GM12878 (cell line): ENCODE measurements at regions not wholly inside any gene's neighbourhood (a gene's known extent, or its start where the extent isn't known, plus 50 kb on each side); places are given as distances from the start of the nearest gene placed in this dataset.

Experiments
- ATAC-seq: fragments of 200-7000 bp; cut with Tn5 transposase; 3 replicates; pipeline ENCODE4 v1.9.1; 2020; ENCODE audit warnings: mild to moderate bottlenecking, moderate library complexity
- BruUV-seq: library from RNA; stranded (reverse); fragments of 400-500 nt; replicated peaks from 2 replicates; lab custom pipeline; 2021; lab: Mats Ljungman, UMichigan
- CTCF ChIA-PET: fragments of 300-600 bp; sonication (Branson Sonifier 250); formaldehyde crosslinking; extraction: SDS; loops from one replicate; lab custom pipeline; 2021; ENCODE audit warnings: inconsistent platforms; lab: Yijun Ruan, JAX
- POLR2A ChIA-PET: fragments of 350-600 bp; formaldehyde crosslinking; extraction: SDS; loops from one replicate; lab custom pipeline; 2021; ENCODE audit warnings: inconsistent platforms; lab: Charles Lee
- RAD21 ChIA-PET: fragments of 300-600 bp; sonication (Branson Sonifier 250); formaldehyde crosslinking; loops from one replicate; lab custom pipeline; 2023; ENCODE audit warnings: antibody characterized with exemption; ENCODE audit not compliant: unreplicated experiment; lab: Charles Lee
- SMC1A ChIA-PET: fragments of 300-600 bp; sonication (Branson Sonifier 250); formaldehyde crosslinking; loops from one replicate; lab custom pipeline; 2023; ENCODE audit not compliant: unreplicated experiment, uncharacterized antibody; lab: Charles Lee
- DNase-seq: peaks from one replicate; pipeline ENCODE4 v3.0.0-alpha.2; 2011; ENCODE audit warnings: low read depth, low spot score
- FAIRE-seq: peaks from 3 replicates; lab custom pipeline; 2011; peaks lifted over from hg19 to GRCh38; lab: Jason Lieb, UNC
- H2AFZ ChIP-seq: 2 replicates; pipeline ENCODE4 v1.6.0; 2011; ENCODE audit warnings: low read depth, low read length, control low read depth; ENCODE audit not compliant: control insufficient read depth
- H3K27ac ChIP-seq: 2 replicates; pipeline ENCODE4 v1.5.1; 2011; ENCODE audit warnings: control low read depth; ENCODE audit not compliant: control insufficient read depth, insufficient read depth
- H3K27me3 ChIP-seq, 2 experiments: replicated peaks in 1 of 2; 2 replicates each; pipeline versions ENCODE4 v1.6.0 to v1.6.1; 2011; ENCODE audit warnings: low read length in 1 of 2; ENCODE audit not compliant: control insufficient read depth in 2 of 2, insufficient read depth in 2 of 2
- H3K36me3 ChIP-seq, 2 experiments: 2 replicates each; pipeline ENCODE4 v1.5.1; 2011; ENCODE audit warnings: low read length in 1 of 2; ENCODE audit not compliant: control insufficient read depth in 2 of 2, insufficient read depth in 2 of 2
- H3K4me1 ChIP-seq: 2 replicates; pipeline ENCODE4 v1.6.1; 2011; ENCODE audit warnings: mild to moderate bottlenecking, low read length, moderate library complexity, mixed read lengths; ENCODE audit not compliant: control insufficient read depth, insufficient read depth
- H3K4me2 ChIP-seq: 2 replicates; pipeline ENCODE4 v1.6.0; 2011; ENCODE audit warnings: control low read depth; ENCODE audit not compliant: control insufficient read depth, insufficient read depth
- H3K4me3 ChIP-seq: fragments of 200-600 bp; sonication (generic); 2 replicates; pipeline ENCODE4 v1.5.1; 2016
- H3K79me2 ChIP-seq: 2 replicates; pipeline ENCODE4 v1.6.0; 2011; ENCODE audit warnings: low read length; ENCODE audit not compliant: control insufficient read depth, insufficient read depth
- H3K9ac ChIP-seq: 2 replicates; pipeline ENCODE4 v1.8.0; 2011; ENCODE audit warnings: low read length, control low read depth, mixed read lengths; ENCODE audit not compliant: control insufficient read depth, insufficient read depth
- H3K9me3 ChIP-seq: replicated peaks from 3 replicates; pipeline ENCODE4 v1.5.1; 2011; ENCODE audit warnings: mild to moderate bottlenecking, low read length; ENCODE audit not compliant: control insufficient read depth, insufficient read depth
- H4K20me1 ChIP-seq: 2 replicates; pipeline ENCODE4 v1.6.0; 2011; ENCODE audit not compliant: control insufficient read depth, insufficient read depth
- FOXM1 ChIP-seq: IDR thresholded peaks from 2 replicates; pipeline ENCODE4 v1.6.1; 2012; ENCODE audit warnings: low read depth, mild to moderate bottlenecking, inconsistent platforms, low read length, moderate library complexity
- HDAC6 ChIP-seq: fragments of 200-600 bp; sonication (generic); IDR thresholded peaks from one replicate; pipeline ENCODE4 v1.8.0; 2017; ENCODE audit warnings: antibody characterized with exemption; ENCODE audit not compliant: unreplicated experiment
- KAT2A ChIP-seq: conservative IDR thresholded peaks from 2 replicates; pipeline ENCODE4 v1.6.1; 2011; ENCODE audit warnings: low read depth, low read length; ENCODE audit not compliant: control insufficient read depth
- NR2C1 ChIP-seq: fragments of 450-650 bp; IDR thresholded peaks from 2 replicates; pipeline ENCODE4 v1.6.1; 2017; ENCODE audit warnings: antibody characterized with exemption, mild to moderate bottlenecking, moderate library complexity
- NR2F1 ChIP-seq: fragments of 450-650 bp; conservative IDR thresholded peaks from 2 replicates; pipeline ENCODE4 v1.6.1; 2017; ENCODE audit warnings: mild to moderate bottlenecking
- NRF1 ChIP-seq: conservative IDR thresholded peaks from 2 replicates; pipeline ENCODE4 v1.6.1; 2011; ENCODE audit warnings: mild to moderate bottlenecking, low read depth, low read length, improper control_type of control experiment
- RCOR1 ChIP-seq: conservative IDR thresholded peaks from 2 replicates; pipeline ENCODE4 v1.6.1; 2012; ENCODE audit warnings: low read depth, low read length, improper control_type of control experiment
- SMAD1 ChIP-seq: fragments of 450-650 bp; IDR thresholded peaks from 2 replicates; pipeline ENCODE4 v1.6.1; 2018; ENCODE audit warnings: mild to moderate bottlenecking, low read depth; ENCODE audit not compliant: partially characterized antibody
- SMC3 ChIP-seq: IDR thresholded peaks from 2 replicates; pipeline ENCODE4 v1.6.1; 2011; ENCODE audit warnings: low read length, improper control_type of control experiment, borderline replicate concordance
- WRNIP1 ChIP-seq: IDR thresholded peaks from 2 replicates; pipeline ENCODE4 v1.6.1; 2011; ENCODE audit warnings: low read depth, low read length, improper control_type of control experiment, borderline replicate concordance
- ZNF592 ChIP-seq: fragments of 450-650 bp; IDR thresholded peaks from 2 replicates; pipeline ENCODE4 v1.6.1; 2017; ENCODE audit warnings: mild to moderate bottlenecking, moderate library complexity
- WGBS: methylation state at CpG from one replicate; pipeline ENCODE4 v1.1.6; 2016; ENCODE audit warnings: low lambda C conversion rate; ENCODE audit not compliant: insufficient replicate concordance, insufficient coverage; ENCODE audit errors: missing lambda C conversion rate; 5-methylcytosine and 5-hydroxymethylcytosine counted together
- in situ Hi-C: fragments of 300-500 bp; cut with MboI; formaldehyde crosslinking; loops from 9 replicates; pipeline ENCODE4 v1.14.3; 2018; ENCODE audit warnings: mixed read lengths
- intact Hi-C: fragments of 100-400 bp; cut with micrococcal nuclease; formaldehyde crosslinking; loops from one replicate; pipeline ENCODE4 v1.14.2; 2022; ENCODE audit not compliant: unreplicated experiment
- TF ChIP-seq, protein P1 (sequence below): fragments of 450-650 bp; IDR thresholded peaks from 2 replicates; pipeline ENCODE4 v1.6.1; 2016; ENCODE audit warnings: mild to moderate bottlenecking, moderate library complexity, borderline replicate concordance

DNA sequence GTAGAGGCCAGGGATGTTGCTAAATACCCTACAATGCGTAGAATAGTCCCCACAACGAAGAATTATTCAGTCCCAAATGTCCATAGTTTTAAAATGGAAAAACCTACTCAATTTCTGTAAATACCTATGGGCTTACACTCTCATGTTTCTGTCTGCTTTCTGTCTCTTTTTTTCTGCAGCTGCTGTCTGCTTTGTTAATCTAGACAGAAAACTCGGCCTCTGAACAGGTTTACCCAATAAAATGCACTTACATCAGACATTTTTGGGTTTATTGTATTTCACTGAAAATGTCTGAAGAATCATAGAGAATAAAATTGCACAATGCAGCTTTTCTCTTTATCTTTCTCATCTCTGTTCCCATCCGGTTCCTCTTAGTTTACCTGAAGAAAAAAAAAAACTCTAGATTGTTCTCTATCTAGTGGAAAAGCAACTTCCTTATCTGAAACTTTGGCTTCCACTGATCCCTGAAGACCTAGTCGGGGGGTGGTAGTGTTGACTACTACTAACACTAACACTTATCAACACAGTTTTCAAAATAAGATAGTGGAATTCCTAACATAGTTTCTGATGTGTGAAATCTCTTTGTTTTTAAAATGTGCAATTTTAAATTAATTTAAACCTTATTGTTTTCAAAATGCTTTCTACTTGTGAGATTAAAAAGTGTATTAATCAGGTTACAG lies 76.9 kb upstream of the CCDC190 start:
- FAIRE-seq (no peak), ATAC-seq (no peak)
- Histone ChIP-seq H3K4me1 (no peaks in the 10 kb centered on the region), H3K79me2 (no peaks in the 10 kb centered on the region), H3K9me3 (no peaks in the 10 kb centered on the region), H3K9ac (no peak overlapping the region), H4K20me1 (no peaks in the 10 kb centered on the region), H3K27ac (no peak overlapping the region), H3K27me3 (peaks cover 0 to 11% of the 10 kb centered on the region in 2 experiments; a peak in 1 of 4 replicates), H2AFZ (no peak overlapping the region)
- CTCF ChIA-PET, result no interaction called here
- BruUV-seq, result no TSS peak
- POLR2A ChIA-PET, result no interaction called here
- RAD21 ChIA-PET, result no interaction called here
- in situ Hi-C loops (no loop called here), intact Hi-C loops (no loop called here)
- SMC1A ChIA-PET, result no interaction called here
- TF ChIP-seq SMAD1 (no peak), ZNF592 (no peak), KAT2A (no peak), RCOR1 (no peak), NRF1 (no peak), NR2C1 (no peak), WRNIP1 (no peak), SMC3 (no peak), NR2F1 (no peak), HDAC6 (no peak), FOXM1 (no peak)
- TF ChIP-seq, protein P1, sequence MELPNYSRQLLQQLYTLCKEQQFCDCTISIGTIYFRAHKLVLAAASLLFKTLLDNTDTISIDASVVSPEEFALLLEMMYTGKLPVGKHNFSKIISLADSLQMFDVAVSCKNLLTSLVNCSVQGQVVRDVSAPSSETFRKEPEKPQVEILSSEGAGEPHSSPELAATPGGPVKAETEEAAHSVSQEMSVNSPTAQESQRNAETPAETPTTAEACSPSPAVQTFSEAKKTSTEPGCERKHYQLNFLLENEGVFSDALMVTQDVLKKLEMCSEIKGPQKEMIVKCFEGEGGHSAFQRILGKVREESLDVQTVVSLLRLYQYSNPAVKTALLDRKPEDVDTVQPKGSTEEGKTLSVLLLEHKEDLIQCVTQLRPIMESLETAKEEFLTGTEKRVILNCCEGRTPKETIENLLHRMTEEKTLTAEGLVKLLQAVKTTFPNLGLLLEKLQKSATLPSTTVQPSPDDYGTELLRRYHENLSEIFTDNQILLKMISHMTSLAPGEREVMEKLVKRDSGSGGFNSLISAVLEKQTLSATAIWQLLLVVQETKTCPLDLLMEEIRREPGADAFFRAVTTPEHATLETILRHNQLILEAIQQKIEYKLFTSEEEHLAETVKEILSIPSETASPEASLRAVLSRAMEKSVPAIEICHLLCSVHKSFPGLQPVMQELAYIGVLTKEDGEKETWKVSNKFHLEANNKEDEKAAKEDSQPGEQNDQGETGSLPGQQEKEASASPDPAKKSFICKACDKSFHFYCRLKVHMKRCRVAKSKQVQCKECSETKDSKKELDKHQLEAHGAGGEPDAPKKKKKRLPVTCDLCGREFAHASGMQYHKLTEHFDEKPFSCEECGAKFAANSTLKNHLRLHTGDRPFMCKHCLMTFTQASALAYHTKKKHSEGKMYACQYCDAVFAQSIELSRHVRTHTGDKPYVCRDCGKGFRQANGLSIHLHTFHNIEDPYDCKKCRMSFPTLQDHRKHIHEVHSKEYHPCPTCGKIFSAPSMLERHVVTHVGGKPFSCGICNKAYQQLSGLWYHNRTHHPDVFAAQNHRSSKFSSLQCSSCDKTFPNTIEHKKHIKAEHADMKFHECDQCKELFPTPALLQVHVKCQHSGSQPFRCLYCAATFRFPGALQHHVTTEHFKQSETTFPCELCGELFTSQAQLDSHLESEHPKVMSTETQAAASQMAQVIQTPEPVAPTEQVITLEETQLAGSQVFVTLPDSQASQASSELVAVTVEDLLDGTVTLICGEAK, result no peak
- TF ChIP-seq, all 136 proteins: peak for 0
- no peak for DNase-seq
- Histone ChIP-seq H3K4me2 (no peak overlapping the region), H3K36me3 (no peaks in the 10 kb centered on the region), H3K4me3 (no peak overlapping the region)
- 17% methylated on average over 5 of the region's 5 CpGs for WGBS
